Small intestine (tissue), 7 donors: ENCODE measurements at regions not wholly inside any gene's neighbourhood (a gene's known extent, or its start where the extent isn't known, plus 50 kb on each side); places are given as distances from the start of the nearest gene placed in this dataset.

Experiments used
- DNase-seq, 2 donors: peaks; one replicate each; pipeline versions ENCODE4 v3.0.0 to v3.0.0-alpha.2; 2013
- FAIRE-seq: peaks from 2 replicates; lab custom pipeline; 2012; peaks lifted over from hg19 to GRCh38; lab: Jason Lieb, UNC
- H3K27ac ChIP-seq, 3 donors: one replicate each; pipeline ENCODE4 v1.5.1; 2013; ENCODE audit warnings: low read length in 2 of 3, mild to moderate bottlenecking in 2 of 3, control low read depth in 1 of 3, inconsistent platforms in 1 of 3, low read depth in 1 of 3, moderate library complexity in 1 of 3
- H3K27me3 ChIP-seq, 3 donors: one replicate each; pipeline ENCODE4 v1.6.1; 2013; ENCODE audit warnings: low read length in 3 of 3, inconsistent platforms in 1 of 3; ENCODE audit not compliant: control insufficient read depth in 3 of 3, insufficient read depth in 3 of 3
- H3K36me3 ChIP-seq, 3 donors: one replicate each; pipeline ENCODE4 v1.6.1; 2013; ENCODE audit warnings: low read length in 3 of 3, inconsistent platforms in 1 of 3, low read depth in 1 of 3, mild to moderate bottlenecking in 1 of 3, moderate library complexity in 1 of 3; ENCODE audit not compliant: control insufficient read depth in 3 of 3, insufficient read depth in 2 of 3
- H3K4me1 ChIP-seq, 3 donors: one replicate each; pipeline ENCODE4 v1.6.1; 2013; ENCODE audit warnings: low read length in 2 of 3, inconsistent platforms in 1 of 3, low read depth in 1 of 3, mild to moderate bottlenecking in 1 of 3, moderate library complexity in 1 of 3; ENCODE audit not compliant: control insufficient read depth in 3 of 3, insufficient read depth in 2 of 3
- H3K4me3 ChIP-seq, 3 donors: one replicate each; pipeline ENCODE4 v1.5.1; 2013; ENCODE audit warnings: low read length in 3 of 3, control low read depth in 1 of 3, inconsistent platforms in 1 of 3, low read depth in 1 of 3, mild to moderate bottlenecking in 1 of 3, moderate library complexity in 1 of 3
- H3K9me3 ChIP-seq, 2 donors: one replicate each; pipeline ENCODE4 v1.6.1; 2013; ENCODE audit warnings: low read depth in 1 of 2, low read length in 1 of 2; ENCODE audit not compliant: control insufficient read depth in 2 of 2, insufficient read depth in 1 of 2
- WGBS, 3 donors: extraction: QIAGEN DNeasy Blood & Tissue Kit; methylation state at CpG; one replicate each; pipeline ENCODE4 v1.1.7; 2013; 5-methylcytosine and 5-hydroxymethylcytosine counted together
- donor health status: healthy with polysubstance abuse.
- donor health status: control.
- donor health status: control.
- donor health status: Bipolar disorder and iron deficiency.
- donor health status: healthy.

- WGBS, 3 donors, result 55 to 63% (median 56%) methylated on average over 4 of the region's 4 CpGs
Observed at GRCh38 chr7:9407816-9408215, 974.4 kb downstream of the NXPH1 start.

DNA sequence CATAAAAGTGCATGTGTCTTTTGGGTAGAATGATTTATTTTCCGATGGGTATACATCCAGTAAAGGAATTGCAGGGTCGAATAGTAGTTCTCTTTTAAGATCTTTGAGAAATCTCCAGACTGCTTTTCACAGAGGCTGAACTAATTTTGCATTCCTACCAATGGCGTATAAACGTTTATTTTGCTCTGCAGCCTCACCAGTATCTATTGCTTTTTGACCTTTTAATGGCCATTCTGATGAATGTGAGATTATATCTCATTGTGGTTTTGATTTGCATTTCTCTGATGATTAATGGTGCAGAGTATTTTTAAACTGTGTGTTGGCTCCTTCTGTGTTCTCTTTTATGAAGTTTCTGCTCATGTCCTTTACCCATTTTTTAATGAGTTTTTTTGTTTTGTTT is 1020.1 kb downstream of the NXPH1 start:
- H3K27ac ChIP-seq, result no peak overlapping the region

More at GRCh38 chr7:9407816-9408215, 974.4 kb downstream of the NXPH1 start:
- no peaks in the 10 kb centered on the region for H3K4me1 ChIP-seq
- H3K27me3 ChIP-seq, result no peaks in the 10 kb centered on the region
- H3K4me3 ChIP-seq, result no peak overlapping the region
- H3K27ac ChIP-seq, result no peak overlapping the region
- H3K9me3 ChIP-seq, result no peaks in the 10 kb centered on the region
- no peak for DNase-seq
- no peak for FAIRE-seq
- H3K36me3 ChIP-seq, result no peaks in the 10 kb centered on the region

GRCh38 chr7:9488555-9488954 is 1055.1 kb downstream of the NXPH1 start:
- Histone ChIP-seq H3K27ac (no peak overlapping the region), H3K36me3 (no peaks in the 10 kb centered on the region), H3K27me3 (no peaks in the 10 kb centered on the region), H3K4me1 (no peaks in the 10 kb centered on the region), H3K4me3 (no peak overlapping the region), H3K9me3 (peaks cover 3 to 4% of the 10 kb centered on the region in 2 donors)
- FAIRE-seq (no peak), DNase-seq (no peak)

More for the DNA sequence above, 1020.1 kb downstream of the NXPH1 start:
- FAIRE-seq (no peak), DNase-seq (no peak)
- 73 to 78% (median 73%) methylated on average over 4 of the region's 4 CpGs for WGBS, 3 donors
- Histone ChIP-seq H3K9me3 (no peaks in the 10 kb centered on the region), H3K4me1 (no peaks in the 10 kb centered on the region), H3K27me3 (no peaks in the 10 kb centered on the region), H3K36me3 (no peaks in the 10 kb centered on the region), H3K4me3 (no peak overlapping the region)

DNA sequence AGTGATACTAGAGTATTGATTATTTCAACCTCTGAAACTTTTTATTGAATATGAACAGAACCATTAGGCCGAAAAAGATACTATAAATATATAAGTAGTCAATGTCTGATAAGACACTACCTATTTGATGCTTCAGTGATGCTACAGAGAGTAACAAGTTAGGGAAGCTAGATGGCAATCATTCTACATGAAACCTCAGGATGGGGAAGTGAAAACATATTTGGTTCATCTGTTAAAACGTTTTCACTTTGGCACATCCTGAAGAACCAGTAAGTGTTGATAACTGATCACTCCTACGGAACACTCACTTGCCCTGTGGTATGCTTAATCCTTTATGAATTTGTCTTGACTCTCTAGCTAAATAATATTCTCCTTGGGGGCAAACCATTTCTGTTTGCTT is 1064.9 kb downstream of the NXPH1 start:
- no peak for FAIRE-seq
- 45 to 47% (median 45%) methylated on average over 3 of the region's 3 CpGs for WGBS, 3 donors

DNA sequence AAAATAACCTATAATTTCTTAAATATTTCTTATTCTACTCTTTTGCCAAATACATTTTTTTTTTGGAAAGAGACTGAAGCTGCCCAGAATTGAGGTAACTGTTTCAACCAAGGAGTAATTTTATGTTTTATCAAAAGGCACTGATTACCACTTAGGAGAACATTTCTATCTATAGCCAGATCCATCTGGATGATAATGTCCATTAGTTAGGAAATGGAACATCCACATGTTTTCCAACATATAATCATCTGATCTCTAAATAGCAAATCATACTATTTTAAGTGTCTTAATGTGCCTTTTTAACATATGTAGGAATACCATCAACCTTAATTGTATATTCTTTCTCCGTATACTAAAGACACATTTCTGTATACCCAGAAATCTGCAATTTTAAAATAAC is 1068.9 kb downstream of the NXPH1 start:
- FAIRE-seq (no peak), DNase-seq (no peak)
- no peak overlapping the region for H3K27ac ChIP-seq
- no peaks in the 10 kb centered on the region for H3K4me1 ChIP-seq
- no peaks in the 10 kb centered on the region for H3K36me3 ChIP-seq
- H3K9me3 ChIP-seq, result no peaks in the 10 kb centered on the region
- 90 to 94% (median 93%) methylated on average over 1 of the region's 1 CpG for WGBS, 3 donors
- no peak overlapping the region for H3K4me3 ChIP-seq
- no peaks in the 10 kb centered on the region for H3K27me3 ChIP-seq

More for the DNA sequence above, 1064.9 kb downstream of the NXPH1 start:
- H3K9me3 ChIP-seq, result peaks cover 3 to 5% of the 10 kb centered on the region in 2 donors
- H3K36me3 ChIP-seq, result no peaks in the 10 kb centered on the region
- H3K4me1 ChIP-seq, result no peaks in the 10 kb centered on the region
- no peak overlapping the region for H3K4me3 ChIP-seq
- no peak for DNase-seq
- no peaks in the 10 kb centered on the region for H3K27me3 ChIP-seq
- no peak overlapping the region for H3K27ac ChIP-seq

- no peaks in the 10 kb centered on the region for H3K27me3 ChIP-seq
- no peak for DNase-seq
- no peak overlapping the region for H3K27ac ChIP-seq
- FAIRE-seq, result no peak
- H3K36me3 ChIP-seq, result no peaks in the 10 kb centered on the region
- WGBS, 3 donors, result 75 to 85% (median 82%) methylated on average over 2 of the region's 2 CpGs
- H3K4me1 ChIP-seq, result no peaks in the 10 kb centered on the region
- H3K9me3 ChIP-seq, result no peaks in the 10 kb centered on the region
- H3K4me3 ChIP-seq, result no peak overlapping the region
Observed at GRCh38 chr7:9504678-9505077, 1071.3 kb downstream of the NXPH1 start.

- 84 to 92% (median 89%) methylated on average over 2 of the region's 2 CpGs for WGBS, 3 donors
- H3K27ac ChIP-seq, result no peak overlapping the region
- FAIRE-seq, result no peak
Observed at GRCh38 chr7:9505516-9505915, 1072.1 kb downstream of the NXPH1 start.

DNA sequence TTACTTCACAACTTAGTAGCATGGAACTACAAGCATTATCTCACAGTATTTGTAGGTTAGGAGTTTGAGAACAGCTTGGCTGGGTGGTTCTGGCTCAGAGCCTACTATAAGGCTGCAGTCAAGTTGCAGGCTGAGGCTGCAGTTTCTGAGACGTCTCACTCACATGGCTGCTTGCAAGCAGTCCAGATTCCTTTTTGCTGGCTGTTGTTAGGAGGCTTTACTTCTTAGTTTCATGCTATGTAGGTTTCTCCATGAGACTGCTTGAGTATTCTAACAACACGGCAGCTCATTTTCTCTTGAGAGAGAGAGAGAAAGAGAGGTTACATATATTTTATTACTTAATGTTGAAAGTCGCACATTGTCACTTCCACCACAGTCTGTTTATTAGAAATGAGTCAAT is 1073.9 kb downstream of the NXPH1 start:
- Histone ChIP-seq H3K4me1 (no peaks in the 10 kb centered on the region), H3K36me3 (no peaks in the 10 kb centered on the region), H3K4me3 (no peak overlapping the region), H3K9me3 (no peaks in the 10 kb centered on the region), H3K27ac (no peak overlapping the region), H3K27me3 (no peaks in the 10 kb centered on the region)
- 36 to 55% (median 46%) methylated on average over 3 of the region's 3 CpGs for WGBS, 3 donors
- DNase-seq (peak in 1 of 2 donors; percentile 4), FAIRE-seq (no peak)

More at GRCh38 chr7:9505516-9505915, 1072.1 kb downstream of the NXPH1 start:
- Histone ChIP-seq H3K27me3 (no peaks in the 10 kb centered on the region), H3K36me3 (no peaks in the 10 kb centered on the region), H3K9me3 (no peaks in the 10 kb centered on the region), H3K4me3 (no peak overlapping the region), H3K4me1 (no peaks in the 10 kb centered on the region)
- no peak for DNase-seq

DNA sequence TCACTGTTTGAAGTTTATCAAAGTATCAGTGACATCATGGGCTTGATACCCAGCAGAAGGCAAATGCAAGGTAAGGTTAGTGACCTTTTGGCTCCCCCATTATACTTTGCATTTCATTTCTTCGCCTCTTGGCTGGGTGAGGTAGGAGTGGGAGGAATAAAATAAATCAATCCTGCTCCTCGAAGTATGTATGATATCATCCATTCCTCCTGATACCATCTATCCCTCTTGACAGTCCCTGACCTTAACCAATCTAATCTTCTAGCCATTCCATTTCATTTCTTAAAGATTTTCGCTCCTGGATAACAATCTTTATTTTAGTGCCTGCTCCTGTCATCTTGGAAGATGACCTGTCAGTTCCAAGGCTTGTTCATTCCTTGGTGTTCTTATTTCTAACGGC is 1083.3 kb downstream of the NXPH1 start:
- Histone ChIP-seq H3K27ac (no peak overlapping the region), H3K4me1 (no peaks in the 10 kb centered on the region), H3K27me3 (no peaks in the 10 kb centered on the region), H3K36me3 (no peaks in the 10 kb centered on the region), H3K4me3 (no peak overlapping the region), H3K9me3 (no peaks in the 10 kb centered on the region)
- 42 to 70% (median 53%) methylated on average over 4 of the region's 4 CpGs for WGBS, 3 donors
- DNase-seq (no peak), FAIRE-seq (no peak)
